H1 (cell line): ENCODE measurements at regions not wholly inside any gene's neighbourhood (a gene's known extent, or its start where the extent isn't known, plus 50 kb on each side); places are given as distances from the start of the nearest gene placed in this dataset.

Source experiments
- CTCF ChIA-PET: fragments of 300-600 bp; sonication (Branson Sonifier 250); formaldehyde crosslinking; loops from one replicate; lab custom pipeline; 2021; ENCODE audit not compliant: partially characterized antibody; lab: Charles Lee
- POLR2A ChIA-PET: fragments of 300-600 bp; sonication (Branson Sonifier 250); formaldehyde crosslinking; loops from one replicate; lab custom pipeline; 2021; ENCODE audit warnings: inconsistent platforms; ENCODE audit not compliant: partially characterized antibody; lab: Charles Lee
- DNase-seq, 2 experiments: peaks; one replicate each; pipeline versions ENCODE4 v3.0.0 to v3.0.0-alpha.2; 2010 to 2022; ENCODE audit warnings: low spot score in 2 of 2, low read depth in 1 of 2, mixed read lengths in 1 of 2
- FAIRE-seq: peaks from 2 replicates; lab custom pipeline; 2011; peaks lifted over from hg19 to GRCh38; lab: Jason Lieb, UNC
- H2AFZ ChIP-seq: 2 replicates; pipeline ENCODE4 v1.8.1; 2012; ENCODE audit warnings: low read length, inconsistent platforms
- H2AK5ac ChIP-seq: 2 replicates; pipeline ENCODE4 v1.6.1; 2013; ENCODE audit warnings: low read depth, low read length
- H2BK120ac ChIP-seq: replicated peaks from 2 replicates; pipeline ENCODE3; 2013; ENCODE audit warnings: low read depth, low read length, inconsistent platforms
- H2BK12ac ChIP-seq: 2 replicates; pipeline ENCODE4 v1.6.1; 2013; ENCODE audit warnings: low read depth, low read length
- H2BK15ac ChIP-seq: 2 replicates; pipeline ENCODE4 v1.6.1; 2013; ENCODE audit warnings: low read length
- H2BK20ac ChIP-seq: 2 replicates; pipeline ENCODE4 v1.6.1; 2013; ENCODE audit warnings: low read length
- H2BK5ac ChIP-seq: 2 replicates; pipeline ENCODE4 v1.6.1; 2013; ENCODE audit warnings: low read depth, low read length
- H3K14ac ChIP-seq: 2 replicates; pipeline ENCODE4 v1.6.1; 2013; ENCODE audit warnings: inconsistent platforms; ENCODE audit not compliant: insufficient read length
- H3K18ac ChIP-seq: 2 replicates; pipeline ENCODE4 v1.6.1; 2013; ENCODE audit warnings: low read length; ENCODE audit errors: extremely low read depth
- H3K23ac ChIP-seq: 2 replicates; pipeline ENCODE4 v1.6.1; 2013; ENCODE audit warnings: inconsistent platforms; ENCODE audit not compliant: insufficient read length
- H3K23me2 ChIP-seq: 2 replicates; pipeline ENCODE4 v1.6.1; 2013; ENCODE audit warnings: low read depth, low read length
- H3K27ac ChIP-seq: 2 replicates; pipeline ENCODE4 v1.6.1; 2011; ENCODE audit warnings: low read depth, low read length, inconsistent platforms
- H3K27me3 ChIP-seq, 4 experiments: replicated peaks in 1 of 4; 1 replicate in 1 of 4; 2 replicates in 3 of 4; pipeline versions ENCODE4 v1.6.1 to v1.8.1; 2011 to 2013; ENCODE audit warnings: low read length in 3 of 4, mild to moderate bottlenecking in 3 of 4, inconsistent platforms in 2 of 4, mixed read lengths in 2 of 4, moderate library complexity in 1 of 4; ENCODE audit not compliant: control insufficient read depth in 3 of 4, insufficient read depth in 3 of 4; ENCODE audit errors: extremely low read depth in 1 of 4
- H3K36me3 ChIP-seq, 4 experiments: 2 replicates each; pipeline versions ENCODE4 v1.6.1 to v1.8.1; 2011 to 2013; ENCODE audit warnings: mild to moderate bottlenecking in 4 of 4, low read length in 3 of 4, moderate library complexity in 2 of 4, control low read depth in 1 of 4, inconsistent platforms in 1 of 4; ENCODE audit not compliant: insufficient read depth in 4 of 4, control insufficient read depth in 2 of 4
- H3K4ac ChIP-seq: replicated peaks from 2 replicates; pipeline ENCODE3; 2013; ENCODE audit warnings: low read length, low read depth, mixed read lengths, inconsistent platforms; ENCODE audit not compliant: insufficient read length
- H3K4me1 ChIP-seq, 4 experiments: replicated peaks in 1 of 4; 1 replicate in 1 of 4; 2 replicates in 3 of 4; pipeline versions ENCODE4 v1.6.1 to v1.8.1; 2011 to 2013; ENCODE audit warnings: low read length in 3 of 4, inconsistent platforms in 2 of 4, mixed read lengths in 1 of 4; ENCODE audit not compliant: insufficient read depth in 4 of 4, control insufficient read depth in 3 of 4
- H3K4me2 ChIP-seq, 2 experiments: 2 replicates each; pipeline versions ENCODE4 v1.6.1 to v1.8.1; 2011 to 2013; ENCODE audit warnings: low read depth in 2 of 2, low read length in 2 of 2, control low read depth in 1 of 2, inconsistent platforms in 1 of 2, mild to moderate bottlenecking in 1 of 2; ENCODE audit not compliant: insufficient read depth in 1 of 2
- H3K4me3 ChIP-seq, 4 experiments: fragments of 200-600, 300-600 bp in 1 of 4; sonication (generic), shearing (Covaris generic), sonication (Bioruptor Twin) in 1 of 4; 2 replicates each; pipeline versions ENCODE4 v1.5.1 to v1.8.1; 2011 to 2016; ENCODE audit warnings: low read length in 4 of 4, low read depth in 3 of 4, control low read depth in 2 of 4, inconsistent platforms in 2 of 4, mild to moderate bottlenecking in 2 of 4, mixed read lengths in 1 of 4, moderate library complexity in 1 of 4; ENCODE audit not compliant: insufficient read depth in 2 of 4; ENCODE audit errors: extremely low read depth in 1 of 4
- H3K56ac ChIP-seq: replicated peaks from 2 replicates; pipeline ENCODE3; 2013; ENCODE audit warnings: low read depth, mild to moderate bottlenecking, mixed read lengths, low read length, inconsistent platforms; ENCODE audit not compliant: insufficient read length
- H3K79me1 ChIP-seq: 2 replicates; pipeline ENCODE4 v1.6.1; 2013; ENCODE audit warnings: low read depth, low read length, control low read depth
- H3K79me2 ChIP-seq, 2 experiments: 2 replicates each; pipeline versions ENCODE4 v1.6.1 to v1.8.1; 2012 to 2013; ENCODE audit warnings: low read length in 2 of 2, mild to moderate bottlenecking in 2 of 2, inconsistent platforms in 1 of 2; ENCODE audit not compliant: insufficient read depth in 2 of 2, control insufficient read depth in 1 of 2
- H3K9ac ChIP-seq, 4 experiments: replicated peaks in 1 of 4; 1 replicate in 1 of 4; 2 replicates in 3 of 4; pipeline versions ENCODE4 v1.6.1 to v1.8.1; 2011 to 2013; ENCODE audit warnings: low read depth in 3 of 4, low read length in 3 of 4, control low read depth in 2 of 4, mild to moderate bottlenecking in 2 of 4, moderate library complexity in 2 of 4, inconsistent platforms in 1 of 4; ENCODE audit errors: extremely low read depth in 1 of 4
- H3K9me3 ChIP-seq, 2 experiments: 2 replicates each; pipeline versions ENCODE4 v1.6.1 to v1.8.1; 2012 to 2013; ENCODE audit warnings: mild to moderate bottlenecking in 2 of 2, moderate library complexity in 2 of 2, control low read depth in 1 of 2, inconsistent platforms in 1 of 2, low read depth in 1 of 2, low read length in 1 of 2, mixed read lengths in 1 of 2; ENCODE audit not compliant: insufficient read depth in 2 of 2
- H4K20me1 ChIP-seq, 2 experiments: replicated peaks in 1 of 2; 2 replicates each; pipeline versions ENCODE3 to v1.8.1; 2011 to 2013; ENCODE audit warnings: inconsistent platforms in 2 of 2, low read length in 2 of 2, mild to moderate bottlenecking in 1 of 2; ENCODE audit not compliant: insufficient read depth in 2 of 2, control insufficient read depth in 1 of 2
- H4K5ac ChIP-seq: 2 replicates; pipeline ENCODE4 v1.6.1; 2013; ENCODE audit warnings: low read length, low read depth, mixed read lengths, inconsistent platforms; ENCODE audit not compliant: insufficient read length
- H4K8ac ChIP-seq: 2 replicates; pipeline ENCODE4 v1.8.0; 2013; ENCODE audit warnings: mild to moderate bottlenecking, moderate library complexity, low read length, inconsistent platforms; ENCODE audit not compliant: insufficient read depth; ENCODE audit errors: extremely low read depth
- H4K91ac ChIP-seq: replicated peaks from 2 replicates; pipeline ENCODE3; 2013; ENCODE audit warnings: low read length, mixed read lengths, inconsistent platforms; ENCODE audit not compliant: insufficient read length
- BRCA1 ChIP-seq: IDR thresholded peaks from 2 replicates; pipeline ENCODE4 v1.6.1; 2012; ENCODE audit warnings: low read depth, low read length, improper control_type of control experiment
- EGR1 ChIP-seq: IDR thresholded peaks from 2 replicates; pipeline ENCODE4 v1.6.1; 2011; ENCODE audit warnings: low read depth, low read length, borderline replicate concordance
- KDM1A ChIP-seq: fragments of 200-600, 300-600 bp; sonication (generic); IDR thresholded peaks from 2 replicates; pipeline ENCODE4 v1.7.1; 2016; ENCODE audit warnings: mild to moderate bottlenecking, low read length, borderline replicate concordance
- SRF ChIP-seq: IDR thresholded peaks from 2 replicates; pipeline ENCODE4 v1.6.1; 2011; ENCODE audit warnings: mild to moderate bottlenecking, low read depth, low read length, moderate library complexity
- TCF12 ChIP-seq: IDR thresholded peaks from 2 replicates; pipeline ENCODE4 v1.6.1; 2011; ENCODE audit warnings: low read depth, mild to moderate bottlenecking, low read length
- WGBS, 2 experiments: shearing (Covaris generic) in 1 of 2; methylation state at CpG; one replicate each; pipeline versions ENCODE4 v1.1.6 to v1.1.7; 2013 to 2015; ENCODE audit warnings: low lambda C conversion rate in 2 of 2, mixed read lengths in 2 of 2, inconsistent platforms in 1 of 2, low coverage in 1 of 2, missing lambda C conversion rate in 1 of 2; ENCODE audit not compliant: insufficient replicate concordance in 2 of 2, insufficient coverage in 1 of 2, insufficient read length in 1 of 2; ENCODE audit errors: extremely low coverage in 1 of 2, missing lambda C conversion rate in 1 of 2; 5-methylcytosine and 5-hydroxymethylcytosine counted together
- TF ChIP-seq, protein P1 (sequence below): IDR thresholded peaks from 2 replicates; pipeline ENCODE4 v1.6.1; 2012; ENCODE audit warnings: low read length, inconsistent platforms

DNA sequence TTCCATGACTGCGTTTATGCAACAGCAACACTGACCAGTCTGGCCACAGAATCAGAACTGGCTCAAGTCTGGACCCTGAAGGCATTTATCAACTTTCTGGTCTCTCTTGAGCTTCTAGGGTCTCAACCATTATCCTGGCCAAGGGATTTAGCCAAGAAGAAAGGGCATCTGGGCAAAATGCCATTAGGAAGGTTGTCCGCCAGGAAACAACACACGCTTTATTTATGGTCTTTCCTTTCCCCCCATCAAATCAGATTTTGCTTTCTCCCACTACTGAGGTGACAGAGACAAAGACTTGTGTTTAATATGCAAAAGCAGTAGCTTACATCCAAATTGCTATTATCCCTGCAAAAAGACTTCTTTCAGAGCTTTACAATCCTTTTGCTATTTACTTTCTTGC lies 81.6 kb upstream of the PPP2R5A start:
- FAIRE-seq (no peak), DNase-seq (no peak)
- Histone ChIP-seq H3K27me3 (no peaks in the 10 kb centered on the region), H4K91ac (no peak overlapping the region), H3K36me3 (no peaks in the 10 kb centered on the region), H3K4me2 (no peak overlapping the region), H4K20me1 (no peaks in the 10 kb centered on the region), H2AK5ac (no peak overlapping the region), H3K23ac (no peak overlapping the region), H3K56ac (no peak overlapping the region), H3K4me3 (no peak overlapping the region), H3K4me1 (no peaks in the 10 kb centered on the region), H2AFZ (no peak overlapping the region), H2BK20ac (no peak overlapping the region)
- CTCF ChIA-PET, result interaction anchor here (1.1 to 1.3 kb wide), 3 partner anchors 25 to 252 kb away, joined by 3 to 4 read pairs (median 4); no protein-coding TSS in a partner anchor
- POLR2A ChIA-PET, result no interaction called here
- no peak for TF ChIP-seq KDM1A
- TF ChIP-seq, protein P1, sequence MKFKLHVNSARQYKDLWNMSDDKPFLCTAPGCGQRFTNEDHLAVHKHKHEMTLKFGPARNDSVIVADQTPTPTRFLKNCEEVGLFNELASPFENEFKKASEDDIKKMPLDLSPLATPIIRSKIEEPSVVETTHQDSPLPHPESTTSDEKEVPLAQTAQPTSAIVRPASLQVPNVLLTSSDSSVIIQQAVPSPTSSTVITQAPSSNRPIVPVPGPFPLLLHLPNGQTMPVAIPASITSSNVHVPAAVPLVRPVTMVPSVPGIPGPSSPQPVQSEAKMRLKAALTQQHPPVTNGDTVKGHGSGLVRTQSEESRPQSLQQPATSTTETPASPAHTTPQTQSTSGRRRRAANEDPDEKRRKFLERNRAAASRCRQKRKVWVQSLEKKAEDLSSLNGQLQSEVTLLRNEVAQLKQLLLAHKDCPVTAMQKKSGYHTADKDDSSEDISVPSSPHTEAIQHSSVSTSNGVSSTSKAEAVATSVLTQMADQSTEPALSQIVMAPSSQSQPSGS, result no peak
- no peak for TF ChIP-seq SRF
- TF ChIP-seq TCF12, result no peak
- TF ChIP-seq EGR1, result no peak
- TF ChIP-seq BRCA1, result no peak
- TF ChIP-seq, all 59 proteins: peak for 0
- Histone ChIP-seq H2BK15ac (no peak overlapping the region), H3K18ac (no peak overlapping the region), H3K9me3 (no peaks in the 10 kb centered on the region), H2BK120ac (no peak overlapping the region), H4K5ac (no peak overlapping the region), H3K4ac (no peak overlapping the region), H3K79me2 (no peaks in the 10 kb centered on the region), H3K23me2 (no peaks in the 10 kb centered on the region), H2BK12ac (no peak overlapping the region), H4K8ac (no peak overlapping the region), H3K79me1 (no peaks in the 10 kb centered on the region), H3K27ac (no peak overlapping the region), H2BK5ac (no peak overlapping the region), H3K9ac (no peak overlapping the region), H3K14ac (no peak overlapping the region)
- WGBS, 2 experiments, result 82% methylated on average over 3 of the region's 3 CpGs; no CpG with 5 or more reads in 1 of the 2 experiments
